Sigmoid colon (tissue), 3 donors: ENCODE measurements at regions not wholly inside any gene's neighbourhood (a gene's known extent, or its start where the extent isn't known, plus 50 kb on each side); places are given as distances from the start of the nearest gene placed in this dataset.

Source experiments
- POLR2A ChIP-seq, 2 donors: fragments of 450-650 bp; IDR thresholded peaks; one replicate each; pipeline ENCODE4 v1.6.1; 2016; ENCODE audit warnings: antibody characterized with exemption in 2 of 2, mild to moderate bottlenecking in 2 of 2, moderate library complexity in 2 of 2
- TF ChIP-seq, protein P1 (sequence below), 4 experiments: fragments of 450-650 bp in 3 of 4; fragments of 200-600 bp in 1 of 4; IDR thresholded peaks; one replicate each; pipeline ENCODE4 v1.5.1; 2016 to 2019; ENCODE audit warnings: antibody characterized with exemption in 4 of 4, mild to moderate bottlenecking in 3 of 4, moderate library complexity in 2 of 4

DNA sequence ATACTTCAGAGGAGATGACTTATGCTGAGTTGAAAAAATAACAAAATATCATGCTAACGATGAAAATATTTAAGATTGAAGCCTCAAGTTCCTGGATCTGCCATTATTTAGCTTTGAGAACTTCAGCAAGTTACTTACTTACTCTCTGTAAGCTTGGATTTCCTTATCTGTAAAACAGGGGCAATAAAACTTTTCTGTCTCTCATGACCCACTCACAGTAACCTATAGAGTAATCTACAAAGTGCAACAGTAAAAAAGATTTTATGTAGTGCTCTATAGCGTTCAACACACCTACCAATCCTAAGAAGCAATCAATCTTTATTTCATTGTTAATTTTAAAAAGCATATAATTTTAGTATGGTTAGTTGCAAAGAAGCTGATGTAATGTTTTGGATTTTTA lies 478.6 kb downstream of the ZIC1 start:
- TF ChIP-seq, protein P1, sequence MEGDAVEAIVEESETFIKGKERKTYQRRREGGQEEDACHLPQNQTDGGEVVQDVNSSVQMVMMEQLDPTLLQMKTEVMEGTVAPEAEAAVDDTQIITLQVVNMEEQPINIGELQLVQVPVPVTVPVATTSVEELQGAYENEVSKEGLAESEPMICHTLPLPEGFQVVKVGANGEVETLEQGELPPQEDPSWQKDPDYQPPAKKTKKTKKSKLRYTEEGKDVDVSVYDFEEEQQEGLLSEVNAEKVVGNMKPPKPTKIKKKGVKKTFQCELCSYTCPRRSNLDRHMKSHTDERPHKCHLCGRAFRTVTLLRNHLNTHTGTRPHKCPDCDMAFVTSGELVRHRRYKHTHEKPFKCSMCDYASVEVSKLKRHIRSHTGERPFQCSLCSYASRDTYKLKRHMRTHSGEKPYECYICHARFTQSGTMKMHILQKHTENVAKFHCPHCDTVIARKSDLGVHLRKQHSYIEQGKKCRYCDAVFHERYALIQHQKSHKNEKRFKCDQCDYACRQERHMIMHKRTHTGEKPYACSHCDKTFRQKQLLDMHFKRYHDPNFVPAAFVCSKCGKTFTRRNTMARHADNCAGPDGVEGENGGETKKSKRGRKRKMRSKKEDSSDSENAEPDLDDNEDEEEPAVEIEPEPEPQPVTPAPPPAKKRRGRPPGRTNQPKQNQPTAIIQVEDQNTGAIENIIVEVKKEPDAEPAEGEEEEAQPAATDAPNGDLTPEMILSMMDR (IDR thresholded peaks at IDR 0.05), result no peak
- no peak for TF ChIP-seq POLR2A (IDR thresholded peaks at IDR 0.05)
